Astrocyte of the spinal cord (primary cell): ENCODE measurements at regions not wholly inside any gene's neighbourhood (a gene's known extent, or its start where the extent isn't known, plus 50 kb on each side); places are given as distances from the start of the nearest gene placed in this dataset.
"Not testable (repeated sequence)": the region's sequence is repeated elsewhere in the genome, so short reads cannot be mapped to it uniquely, and the experiment has no call there.

ENCODE experiments used
- DNase-seq: peaks from one replicate; pipeline ENCODE4 v3.0.0; 2011; ENCODE audit warnings: low read depth, low spot score
- H3K4me3 ChIP-seq: 2 replicates; pipeline ENCODE4 v1.5.1; 2011; ENCODE audit warnings: low read depth, mild to moderate bottlenecking, low read length, moderate library complexity
- CTCF ChIP-seq: IDR thresholded peaks from 2 replicates; pipeline ENCODE4 v1.5.1; 2012; ENCODE audit warnings: low read depth, mild to moderate bottlenecking, low read length, inconsistent platforms
- in situ Hi-C: cut with HindIII; loops from 2 replicates; pipeline ENCODE4 v1.10.0; 2017; ENCODE audit warnings: low sequenced_read_pairs

DNA sequence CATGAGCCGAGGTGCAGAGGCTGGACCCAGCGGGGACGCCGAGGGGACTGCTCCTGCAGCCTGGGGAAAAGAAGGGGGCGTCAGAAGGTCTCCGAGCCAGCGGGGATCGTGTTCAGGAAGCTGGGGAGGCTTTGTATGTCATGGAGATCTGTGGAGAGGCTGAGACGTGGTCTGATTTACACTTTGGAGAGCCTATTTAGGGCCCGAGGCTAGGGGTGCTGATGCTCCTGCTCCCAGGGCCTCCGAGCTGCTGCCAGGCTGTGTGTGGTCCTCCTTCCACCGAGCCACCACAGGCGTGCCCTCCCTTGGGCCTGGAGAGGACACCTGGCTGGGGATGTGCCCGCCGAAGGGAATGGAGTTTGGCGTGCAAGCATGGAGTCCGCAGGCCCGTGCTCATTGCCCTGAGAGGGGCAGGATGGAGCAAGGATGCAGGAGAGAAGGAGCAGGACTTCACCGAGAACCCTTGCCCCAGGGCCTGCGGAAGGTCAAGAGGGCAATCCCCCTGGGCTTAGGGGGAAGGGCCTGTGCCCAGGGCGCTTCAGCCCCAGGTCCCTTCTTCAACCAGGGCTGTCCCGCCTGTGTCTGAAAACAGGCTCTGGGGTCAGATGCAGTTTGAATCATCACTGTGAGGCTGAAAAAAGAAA, 252.5 kb downstream of the VAPA start:
- no peak overlapping the region for H3K4me3 ChIP-seq
- no peak for TF ChIP-seq CTCF
- no peak for DNase-seq
- in situ Hi-C loops = no loop called here

GRCh38 chr18:10167759-10168158, 253.9 kb downstream of the VAPA start:
- no peak for TF ChIP-seq CTCF
- DNase-seq = no peak
- H3K4me3 ChIP-seq = no peak overlapping the region
- in situ Hi-C loops = no loop called here

GRCh38 chr18:10168477-10168876, 254.7 kb downstream of the VAPA start:
- in situ Hi-C loops = no loop called here
- no peak for TF ChIP-seq CTCF
- H3K4me3 ChIP-seq = no peak overlapping the region
- no peak for DNase-seq

GRCh38 chr18:10169064-10169562, 255.3 kb downstream of the VAPA start:
- no peak for TF ChIP-seq CTCF
- peak; percentile 82 for DNase-seq
- in situ Hi-C loops = no loop called here
- no peak overlapping the region for H3K4me3 ChIP-seq

DNA sequence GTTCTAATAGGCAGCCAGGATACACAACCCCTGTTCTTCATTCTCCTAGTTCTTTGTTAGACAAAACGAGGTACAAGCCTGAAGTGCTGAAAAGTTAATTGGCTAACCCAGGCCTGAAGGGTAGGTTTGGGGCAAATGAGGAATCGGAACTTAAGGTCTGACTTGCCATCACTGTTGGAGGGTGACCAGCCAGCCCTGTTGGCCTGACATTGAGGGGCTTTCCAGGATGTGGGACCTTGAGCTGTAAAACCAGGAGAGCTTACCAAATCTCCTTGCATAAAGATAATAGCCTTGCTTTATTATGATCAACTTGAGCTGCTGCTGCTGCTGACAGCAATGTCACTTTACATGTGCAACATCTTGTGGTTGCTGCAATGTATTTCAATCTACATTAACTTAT, 256.0 kb downstream of the VAPA start:
- in situ Hi-C loops = no loop called here
- H3K4me3 ChIP-seq = no peak overlapping the region
- TF ChIP-seq CTCF = no peak
- DNase-seq = no peak

GRCh38 chr18:10170375-10170774, 256.6 kb downstream of the VAPA start:
- TF ChIP-seq CTCF = no peak
- peak; percentile 14 for DNase-seq
- in situ Hi-C loops = no loop called here
- no peak overlapping the region for H3K4me3 ChIP-seq

DNA sequence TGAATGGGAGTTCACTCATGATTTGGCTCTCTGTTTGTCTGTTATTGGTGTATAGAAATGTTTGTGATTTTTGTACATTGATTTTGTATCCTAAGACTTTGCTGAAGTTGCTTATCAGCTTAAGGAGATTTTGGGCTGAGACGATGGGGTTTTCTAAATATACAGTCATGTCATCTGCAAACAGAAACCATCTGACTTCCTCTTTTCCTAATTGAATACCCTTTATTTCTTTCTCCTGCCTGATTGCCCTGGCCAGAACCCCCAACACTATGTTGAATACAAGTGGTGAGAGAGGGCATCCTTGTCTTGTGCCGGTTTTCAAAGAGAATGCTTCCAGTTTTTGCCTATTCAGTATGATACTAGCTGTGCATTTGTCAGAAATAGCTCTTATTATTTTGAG, 261.5 kb downstream of the VAPA start:
- DNase-seq, in situ Hi-C loops, H3K4me3 ChIP-seq: not testable (repeated sequence)

- in situ Hi-C loops, DNase-seq: not testable (repeated sequence)
Observed at GRCh38 chr18:10179326-10179725, 265.5 kb downstream of the VAPA start.

More at GRCh38 chr18:10179326-10179725, 265.5 kb downstream of the VAPA start:
- H3K4me3 ChIP-seq = not testable (repeated sequence)
